K562 (cell line): ENCODE measurements at regions not wholly inside any gene's neighbourhood (a gene's known extent, or its start where the extent isn't known, plus 50 kb on each side); places are given as distances from the start of the nearest gene placed in this dataset.

Source experiments
- ATAC-seq: fragments of 200-7000 bp; cut with Tn5 transposase; 3 replicates; pipeline ENCODE4 v1.9.1; 2020; ENCODE audit warnings: moderate library complexity
- BruUV-seq: library from RNA; stranded (reverse); fragments of 400-500 nt; replicated peaks from 2 replicates; lab custom pipeline; 2021; lab: Mats Ljungman, UMichigan
- CTCF ChIA-PET: fragments of 300-600 bp; formaldehyde crosslinking; extraction: SDS; loops from one replicate; lab custom pipeline; 2021; ENCODE audit warnings: low intra/inter-chr PET ratio; lab: Yijun Ruan, JAX
- POLR2A ChIA-PET: fragments of 300-600, 350-650 bp; sonication (Branson Sonifier 250); formaldehyde crosslinking; extraction: SDS; loops from one replicate; lab custom pipeline; 2021; ENCODE audit warnings: antibody characterized with exemption, inconsistent platforms; lab: Yijun Ruan, JAX
- DNase-seq, 4 experiments: peaks; one replicate each; pipeline versions ENCODE4 v3.0.0 to v3.0.0-alpha.2; 2011 to 2018; ENCODE audit warnings: low spot score in 3 of 4, mixed read lengths in 3 of 4; ENCODE audit errors: extremely low read depth in 1 of 4
- FAIRE-seq: peaks from 2 replicates; lab custom pipeline; 2011; peaks lifted over from hg19 to GRCh38; lab: Jason Lieb, UNC
- H2AFZ ChIP-seq: 2 replicates; pipeline ENCODE4 v1.6.0; 2011; ENCODE audit warnings: low read depth, low read length, control low read depth, inconsistent platforms
- H3K27ac ChIP-seq: fragments of 200-600 bp; 3 replicates; pipeline ENCODE4 v1.8.0; 2011; ENCODE audit warnings: low read depth, mild to moderate bottlenecking, control low read depth, inconsistent platforms, low read length, moderate library complexity, mixed read lengths; ENCODE audit errors: extremely low read depth
- H3K27me3 ChIP-seq, 2 experiments: fragments of 300-600 bp in 1 of 2; 2 replicates in 1 of 2; 3 replicates in 1 of 2; pipeline versions ENCODE4 v1.6.0 to v1.8.0; 2011; ENCODE audit warnings: inconsistent platforms in 2 of 2, low read length in 2 of 2, mild to moderate bottlenecking in 1 of 2, mixed read lengths in 1 of 2, moderate library complexity in 1 of 2; ENCODE audit not compliant: control insufficient read depth in 2 of 2, insufficient read depth in 2 of 2
- H3K36me3 ChIP-seq: fragments of 300-600 bp; 3 replicates; pipeline ENCODE4 v1.8.0; 2011; ENCODE audit warnings: mild to moderate bottlenecking, low read length, inconsistent platforms; ENCODE audit not compliant: control insufficient read depth, insufficient read depth
- H3K4me1 ChIP-seq, 2 experiments: fragments of 200-600 bp in 1 of 2; replicated peaks in 1 of 2; 2 replicates in 1 of 2; 3 replicates in 1 of 2; pipeline versions ENCODE4 v1.5.1 to v1.8.0; 2011; ENCODE audit warnings: inconsistent platforms in 2 of 2, low read length in 2 of 2, mild to moderate bottlenecking in 1 of 2, mixed read lengths in 1 of 2, moderate library complexity in 1 of 2; ENCODE audit not compliant: control insufficient read depth in 2 of 2, insufficient read depth in 2 of 2
- H3K4me2 ChIP-seq: 2 replicates; pipeline ENCODE4 v1.6.1; 2011; ENCODE audit warnings: low read length, control low read depth, inconsistent platforms, mixed read lengths; ENCODE audit not compliant: insufficient read depth
- H3K4me3 ChIP-seq: fragments of 200-600 bp; sonication (generic), shearing (Covaris generic); 2 replicates; pipeline ENCODE4 v1.5.1; 2016; ENCODE audit warnings: control low read depth, inconsistent platforms
- H3K79me2 ChIP-seq: fragments of 200-600 bp; 3 replicates; pipeline ENCODE4 v1.8.0; 2011; ENCODE audit warnings: low read length, inconsistent platforms; ENCODE audit not compliant: control insufficient read depth, insufficient read depth
- H3K9ac ChIP-seq, 2 experiments: 2 replicates each; pipeline versions ENCODE4 v1.6.0 to v1.6.1; 2011; ENCODE audit warnings: low read depth in 2 of 2, low read length in 2 of 2, control low read depth in 1 of 2, inconsistent platforms in 1 of 2, mild to moderate bottlenecking in 1 of 2, mixed read lengths in 1 of 2; ENCODE audit not compliant: insufficient read depth in 1 of 2
- H3K9me1 ChIP-seq: one replicate; pipeline ENCODE4 v1.6.0; 2011; ENCODE audit warnings: inconsistent platforms, mild to moderate bottlenecking, low read length, moderate library complexity; ENCODE audit not compliant: control insufficient read depth, insufficient read depth
- H3K9me3 ChIP-seq: replicated peaks from 2 replicates; pipeline ENCODE4 v1.5.1; 2011; ENCODE audit warnings: low read depth, low read length, inconsistent platforms; ENCODE audit not compliant: control insufficient read depth, insufficient read depth
- H4K20me1 ChIP-seq: replicated peaks from 2 replicates; pipeline ENCODE4 v1.6.1; 2011; ENCODE audit warnings: low read length, inconsistent platforms, mixed read lengths; ENCODE audit not compliant: control insufficient read depth, insufficient read depth
- CHD4 ChIP-seq: fragments of 200-600 bp; sonication (generic); IDR thresholded peaks from 3 replicates; pipeline ENCODE4 v1.6.1; 2012; ENCODE audit warnings: low read depth, mild to moderate bottlenecking, mixed read lengths, low read length, inconsistent platforms; ENCODE audit not compliant: insufficient read depth, insufficient replicate concordance, poor library complexity, severe bottlenecking
- IRF1 ChIP-seq: sonication (generic); formaldehyde crosslinking; IDR thresholded peaks from 2 replicates; pipeline ENCODE4 v1.8.0; 2022; ENCODE audit warnings: missing genetic modification reagents, mild to moderate bottlenecking, borderline replicate concordance
- PATZ1 ChIP-seq: fragments of 250-450 bp; sonication (Bioruptor Pico); IDR thresholded peaks from 2 replicates; pipeline ENCODE4 v1.5.0; 2020; ENCODE audit warnings: mild to moderate bottlenecking, borderline replicate concordance
- SMARCB1 ChIP-seq: IDR thresholded peaks from 2 replicates; pipeline ENCODE4 v1.6.1; 2011; ENCODE audit warnings: improper control_type of control experiment, low read depth; ENCODE audit not compliant: insufficient read length
- TAF7 ChIP-seq: fragments of 450-650 bp; IDR thresholded peaks from 2 replicates; pipeline ENCODE4 v1.6.1; 2016; ENCODE audit warnings: missing genetic modification characterization, missing compliant biosample characterization
- ZBTB33 ChIP-seq: sonication (generic); formaldehyde crosslinking; IDR thresholded peaks from 2 replicates; pipeline ENCODE4 v1.8.1; 2023; ENCODE audit warnings: mild to moderate bottlenecking, missing genetic modification reagents
- ZNF133 ChIP-seq: fragments of 250-450 bp; sonication (Bioruptor Pico); IDR thresholded peaks from 2 replicates; pipeline ENCODE4 v1.4.0; 2020; ENCODE audit warnings: mild to moderate bottlenecking
- ZNF398 ChIP-seq: fragments of 250-450 bp; sonication (Bioruptor Pico); IDR thresholded peaks from 2 replicates; pipeline ENCODE4 v1.8.0; 2021; ENCODE audit warnings: moderate library complexity, mild to moderate bottlenecking, inconsistent platforms
- ZNF431 ChIP-seq: sonication (generic); formaldehyde crosslinking; IDR thresholded peaks from 2 replicates; pipeline ENCODE4 v1.8.0; 2022; ENCODE audit warnings: mild to moderate bottlenecking, missing genetic modification reagents
- ZNF740 ChIP-seq, 3 experiments: fragments of 200-800 bp in 1 of 3; sonication (Bioruptor generic) in 1 of 3; sonication (generic) in 1 of 3; formaldehyde crosslinking in 1 of 3; IDR thresholded peaks; 2 replicates each; pipeline versions ENCODE4 v1.6.1 to v1.8.0; 2016 to 2022; ENCODE audit warnings: mild to moderate bottlenecking in 2 of 3, missing compliant biosample characterization in 2 of 3, missing genetic modification characterization in 2 of 3, missing genetic modification reagents in 1 of 3
- WGBS: fragments of 100-300 bp; shearing (Covaris generic); methylation state at CpG from one replicate; pipeline ENCODE4 v1.1.6; 2016; ENCODE audit warnings: low coverage, mixed read lengths; ENCODE audit not compliant: insufficient coverage; ENCODE audit errors: missing lambda C conversion rate; 5-methylcytosine and 5-hydroxymethylcytosine counted together
- in situ Hi-C: fragments of 300-500 bp; cut with MboI; formaldehyde crosslinking; loops from 4 replicates; pipeline ENCODE4 v1.15.0; 2018; ENCODE audit warnings: inconsistent platforms, mixed read lengths
- intact Hi-C: fragments of 100-400 bp; cut with micrococcal nuclease; formaldehyde crosslinking; loops from 2 replicates; pipeline ENCODE4 v1.14.2; 2022

GRCh38 chr16:85258629-85259028 lies 146.4 kb upstream of the CIBAR2 start (continued):
- TF ChIP-seq ZBTB33 (CRISPR knock-in tag) (peak; percentile 95), SMARCB1 (no peak), ZNF133 (CRISPR knock-in tag) (no peak)

- in situ Hi-C loops: loop anchor here (10.0 kb wide), 1 partner anchor 144 kb away; the partner anchor contains the start of gene CIBAR2
- H3K4me1 ChIP-seq: peaks cover 20 to 54% of the 10 kb centered on the region in 2 experiments; a peak in 4 of 5 replicates
- no peak for TF ChIP-seq ZNF431
- TF ChIP-seq CHD4: no peak
- TF ChIP-seq ZNF398 (CRISPR knock-in tag): no peak
- no peak for TF ChIP-seq PATZ1 (CRISPR knock-in tag)
- no peak for TF ChIP-seq ZNF740 (CRISPR knock-in tag; IDR thresholded peaks at IDR 0.05)
- no peak for TF ChIP-seq ZNF740 (tag; IDR thresholded peaks at IDR 0.05)
- no peak for TF ChIP-seq TAF7 (tag)
- no peak for TF ChIP-seq IRF1
Measured at GRCh38 chr16:85259115-85259831, 147.0 kb upstream of the CIBAR2 start.

More at GRCh38 chr16:85259115-85259831, 147.0 kb upstream of the CIBAR2 start:
- Histone ChIP-seq H2AFZ (no peak overlapping the region), H3K27me3 (no peaks in the 10 kb centered on the region), H3K4me2 (no peak overlapping the region), H3K36me3 (no peaks in the 10 kb centered on the region), H3K9ac (no peak overlapping the region), H3K79me2 (no peaks in the 10 kb centered on the region), H3K4me3 (no peak overlapping the region), H4K20me1 (peaks cover 58% of the 10 kb centered on the region), H3K27ac (no peak overlapping the region), H3K9me3 (no peaks in the 10 kb centered on the region), H3K9me1 (no peaks in the 10 kb centered on the region)
- POLR2A ChIA-PET: interaction anchor here (0.6 to 1.1 kb wide), 3 partner anchors 11 to 228 kb away, joined by 3 read pairs; no protein-coding TSS in a partner anchor
- intact Hi-C loops: no loop called here
- 50% methylated on average over 17 of the region's 19 CpGs for WGBS
- CTCF ChIA-PET: no interaction called here
- DNase-seq (no peak), ATAC-seq (no peak), FAIRE-seq (no peak)
- no TSS peak for BruUV-seq
